ENCODE measurements at regions not wholly inside any gene's neighbourhood (a gene's known extent, or its start where the extent isn't known, plus 50 kb on each side); places are given as distances from the start of the nearest gene placed in this dataset.
A peak's percentile ranks its signal among the peaks of the same experiment; 100 is the strongest.

DNA sequence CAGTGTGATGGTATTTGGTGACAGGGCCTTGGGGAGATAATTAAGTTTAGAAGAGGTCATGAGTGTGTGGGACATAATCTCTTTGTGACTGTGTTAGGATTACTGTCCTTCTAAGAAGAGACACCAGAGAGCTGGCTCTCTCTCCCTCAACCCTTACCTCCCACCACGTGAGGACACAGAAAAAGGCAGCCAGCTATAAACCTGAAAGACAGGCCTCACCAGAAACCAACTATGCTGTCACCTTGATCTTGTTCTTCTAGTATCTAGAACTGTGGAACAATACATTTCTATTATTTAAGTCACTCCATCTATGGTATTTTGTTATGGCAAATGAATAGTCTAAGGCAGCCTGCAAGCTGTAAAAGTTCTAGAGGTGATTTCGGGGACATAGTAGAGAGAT, 203.7 kb downstream of the OTOR start:
- DNase-seq = no peak

DNA sequence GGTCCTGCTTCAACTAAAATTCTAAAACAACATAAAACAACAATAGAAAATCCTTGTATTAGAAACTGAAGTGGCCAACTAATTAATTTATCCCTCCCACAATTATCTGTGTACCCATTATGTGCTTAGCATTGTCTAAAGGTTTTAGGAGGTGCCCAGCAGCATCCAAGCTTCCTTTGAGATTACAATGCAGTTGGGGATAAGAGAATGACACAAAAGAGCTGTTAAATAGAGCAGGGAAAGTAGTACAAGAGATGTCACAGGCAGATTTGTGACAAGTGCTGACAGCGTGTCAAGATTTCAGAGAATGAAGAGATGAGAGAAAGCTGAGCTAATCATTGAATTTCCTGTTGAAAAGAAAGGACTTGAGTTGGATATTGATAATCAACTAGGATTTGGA, 204.8 kb downstream of the OTOR start:
- no peak for DNase-seq

DNA sequence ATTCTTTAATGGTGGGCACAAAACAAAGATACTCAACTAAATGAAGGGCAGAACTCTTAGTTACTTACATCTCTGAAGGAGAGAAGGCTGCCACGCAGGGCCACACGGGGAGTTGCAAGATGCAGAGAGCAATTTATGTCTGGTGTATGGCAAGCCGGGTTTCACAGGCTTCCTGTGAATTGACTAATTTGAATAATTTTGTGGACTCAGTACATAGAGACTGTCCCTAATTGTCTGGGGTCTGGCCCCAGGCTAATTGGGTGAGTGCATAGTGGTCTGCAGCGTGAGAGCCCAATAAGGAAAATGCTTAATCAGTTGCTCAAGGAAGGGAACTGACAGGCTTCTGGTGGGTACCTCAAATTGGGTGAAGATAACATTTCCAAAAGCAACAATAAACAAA, 205.7 kb downstream of the OTOR start:
- DNase-seq = no peak

DNA sequence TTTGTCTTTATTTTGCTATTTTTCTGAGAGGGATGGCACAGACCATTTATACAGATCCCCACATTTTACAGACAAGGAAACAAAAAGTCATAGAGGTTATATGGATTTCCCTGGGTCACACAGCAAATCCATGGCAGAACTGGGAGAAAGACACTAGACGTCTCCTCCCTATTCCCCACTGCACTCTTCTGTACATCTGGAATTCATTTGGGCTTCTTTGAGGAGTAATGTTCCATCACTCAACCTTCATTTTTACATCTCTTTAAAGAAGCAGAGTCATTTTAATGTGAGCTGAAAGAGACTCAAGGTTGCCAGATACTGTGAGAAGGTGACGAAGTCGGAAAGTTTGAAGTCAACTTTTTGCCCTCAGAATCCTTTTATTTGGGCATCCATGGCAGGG, 207.3 kb downstream of the OTOR start:
- DNase-seq = no peak

DNA sequence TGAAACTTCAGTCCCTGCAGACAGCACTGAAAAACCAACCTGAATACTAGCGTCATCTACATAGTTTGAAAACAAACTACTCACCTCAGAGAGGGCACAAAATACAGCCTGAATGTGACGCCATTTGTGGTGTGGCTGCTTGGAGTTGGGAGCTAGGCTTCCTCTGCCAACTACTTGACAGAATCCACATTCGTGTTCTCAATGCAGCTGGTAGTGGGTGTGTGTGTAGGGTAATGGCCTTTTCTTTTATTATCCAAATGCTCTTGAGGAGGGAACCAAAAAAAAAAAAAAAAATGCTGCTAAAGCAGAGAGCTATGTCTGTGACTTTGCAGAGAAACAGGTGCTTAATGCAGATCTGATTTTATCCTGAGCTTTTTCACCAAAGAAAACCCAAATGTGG, 207.8 kb downstream of the OTOR start:
- no peak for DNase-seq

DNA sequence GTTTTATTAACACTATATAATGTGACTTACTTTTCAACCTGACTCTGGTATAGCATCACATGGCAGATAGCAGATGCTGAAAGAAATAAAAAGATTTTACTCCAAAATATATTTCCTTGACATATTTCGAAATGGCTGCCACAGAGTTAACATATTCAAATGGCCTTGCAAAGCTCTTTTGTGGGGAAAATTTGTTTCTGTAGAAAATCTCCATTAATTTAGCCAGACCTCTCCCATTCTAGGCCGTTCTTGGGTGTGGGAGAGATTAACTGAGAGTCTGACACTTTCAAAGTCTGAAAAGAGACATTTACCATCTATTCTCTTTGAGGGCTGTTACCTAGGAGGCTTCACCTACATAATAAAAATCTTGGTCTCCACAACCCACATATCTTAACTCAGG, 217.2 kb downstream of the OTOR start:
- no peak for DNase-seq

DNA sequence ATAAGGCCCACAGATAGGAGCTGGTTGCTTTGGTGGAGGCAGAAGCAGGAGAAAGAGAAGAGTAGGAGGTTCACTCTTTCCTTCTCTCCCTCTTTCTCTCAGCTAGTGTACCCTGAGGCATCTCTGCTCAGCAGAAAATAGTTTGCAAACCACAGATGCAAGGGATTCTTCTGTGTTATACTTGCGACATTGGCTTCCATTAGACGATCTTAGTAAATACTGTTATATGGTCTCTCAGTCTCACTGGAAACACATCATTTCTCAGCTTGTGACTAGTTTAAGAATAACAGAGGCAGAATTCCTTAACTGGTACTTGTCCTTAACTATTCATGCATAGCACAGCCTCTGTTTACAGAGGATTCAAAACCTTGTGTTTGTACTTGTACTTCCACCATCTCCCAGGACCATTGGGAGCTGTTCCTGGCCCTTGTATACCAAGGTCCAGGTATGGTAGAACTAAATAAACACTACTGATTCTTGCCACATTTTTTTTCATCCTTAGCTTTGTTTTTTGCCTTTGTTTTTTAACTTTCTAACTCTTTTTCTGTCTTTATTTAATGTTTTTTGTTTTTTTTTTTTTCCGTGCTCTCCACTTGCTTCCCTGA, 218.2 kb downstream of the OTOR start:
- DNase-seq = no peak

DNA sequence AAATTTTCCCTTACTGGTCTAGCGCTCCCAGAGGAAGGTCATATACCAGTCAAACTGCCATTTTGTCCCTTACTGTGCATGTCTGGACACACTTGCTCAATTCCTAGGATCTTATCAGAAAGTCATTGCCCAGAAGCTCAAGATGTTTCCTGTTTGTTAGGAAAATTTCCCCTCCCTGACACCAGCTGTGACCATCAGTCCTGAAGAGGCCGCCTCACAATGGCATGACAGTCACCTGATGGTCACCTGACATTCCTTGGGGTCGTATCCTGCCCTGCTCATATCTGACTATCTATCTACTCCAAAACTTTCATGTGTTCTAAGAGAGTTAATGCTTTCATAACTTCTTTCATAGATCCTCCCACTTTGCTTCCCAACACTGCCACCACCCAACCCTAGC, 219.9 kb downstream of the OTOR start:
- no peak for DNase-seq

DNA sequence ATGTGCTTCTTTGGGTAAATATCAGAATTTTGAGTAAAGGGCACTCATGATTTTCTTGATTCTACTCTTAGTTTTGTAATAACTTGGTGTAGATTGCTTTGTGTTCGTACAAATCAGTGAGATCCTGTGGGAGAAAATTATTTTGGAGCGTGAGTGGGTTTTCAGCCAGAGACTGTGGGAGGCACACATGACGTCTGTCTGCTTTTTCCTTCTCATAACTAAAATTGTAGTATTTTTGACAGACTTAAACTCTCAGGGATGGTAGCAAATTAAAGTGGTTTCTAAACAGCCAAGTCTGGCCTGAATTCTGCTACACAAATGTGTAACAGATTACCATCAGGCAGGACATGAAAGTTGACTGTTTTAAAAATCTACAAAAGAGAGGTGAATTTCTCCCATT, 222.6 kb downstream of the OTOR start:
- no peak for DNase-seq

DNA sequence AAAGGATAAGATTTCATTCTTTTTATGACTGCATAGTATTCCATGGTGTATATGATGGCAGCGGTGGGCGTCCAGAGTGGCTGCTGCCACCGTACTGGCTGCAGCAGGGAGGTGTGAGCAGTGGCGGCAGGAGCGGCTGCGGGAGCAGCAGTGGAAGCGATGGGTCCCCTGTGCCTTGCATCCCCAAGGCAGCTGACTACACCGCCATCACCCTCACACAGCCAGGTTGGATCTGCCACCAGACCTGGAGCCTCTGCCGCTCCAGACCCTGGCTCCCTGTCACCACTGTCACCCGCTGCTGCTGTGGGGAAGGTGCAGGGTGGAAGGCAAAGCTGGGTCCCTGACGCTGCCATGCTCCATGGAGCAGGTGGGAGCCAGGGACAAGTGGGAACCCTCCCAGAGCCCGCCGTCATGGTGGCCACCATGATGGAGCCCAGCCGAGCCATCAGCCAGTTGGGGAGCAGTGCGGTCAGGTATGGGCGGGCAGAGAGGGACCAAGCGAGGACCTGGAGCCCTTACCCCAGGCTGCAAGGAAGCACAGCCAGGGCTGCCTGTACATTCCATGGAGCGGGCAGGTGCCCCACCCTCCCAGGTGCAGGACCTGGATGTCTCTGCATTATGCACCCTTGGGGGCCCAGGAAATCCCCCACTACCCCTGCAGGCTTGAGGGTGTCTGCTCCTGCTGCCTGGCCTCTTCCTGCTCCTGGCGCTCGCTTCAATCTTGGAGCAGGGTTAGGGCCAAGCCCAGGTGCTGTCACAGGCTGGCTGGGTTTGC, 226.1 kb downstream of the OTOR start:
- DNase-seq = no peak

DNA sequence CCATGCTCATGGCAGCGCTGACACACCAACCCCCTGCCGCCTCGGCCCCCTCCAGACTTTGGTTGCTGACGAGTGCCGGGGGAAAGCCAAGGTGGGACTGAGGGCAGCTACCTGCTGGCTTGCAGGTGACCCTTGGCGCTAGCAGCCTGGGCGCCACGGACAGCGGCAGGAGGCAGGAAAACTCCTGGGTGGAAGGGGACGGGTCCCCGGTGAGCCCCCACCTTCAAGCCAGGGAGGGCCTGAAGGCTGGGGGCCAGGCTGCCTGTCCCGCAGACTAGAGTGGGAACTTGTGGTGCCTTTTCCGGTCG, 226.7 kb downstream of the OTOR start:
- no peak for DNase-seq

DNA sequence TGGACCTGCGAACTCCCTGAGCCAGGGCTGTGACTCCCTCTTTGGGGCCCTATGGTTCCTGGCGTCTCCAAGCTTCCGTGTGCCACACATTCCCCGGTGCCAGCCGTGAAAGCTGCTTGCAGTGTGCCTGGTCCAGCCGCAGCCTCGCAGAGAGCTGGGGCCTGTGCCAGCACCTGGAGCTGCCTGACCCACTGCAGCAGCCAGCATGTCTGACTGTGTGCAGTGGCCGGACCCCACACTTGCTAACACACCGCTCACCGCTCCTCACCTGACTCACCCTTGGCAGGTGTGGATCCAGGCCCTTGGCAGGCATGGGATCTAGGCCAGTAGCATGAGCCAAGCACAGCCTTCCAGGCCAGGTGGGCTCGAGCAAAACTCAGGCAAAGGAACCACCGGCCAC, 227.5 kb downstream of the OTOR start:
- DNase-seq = no peak

DNA sequence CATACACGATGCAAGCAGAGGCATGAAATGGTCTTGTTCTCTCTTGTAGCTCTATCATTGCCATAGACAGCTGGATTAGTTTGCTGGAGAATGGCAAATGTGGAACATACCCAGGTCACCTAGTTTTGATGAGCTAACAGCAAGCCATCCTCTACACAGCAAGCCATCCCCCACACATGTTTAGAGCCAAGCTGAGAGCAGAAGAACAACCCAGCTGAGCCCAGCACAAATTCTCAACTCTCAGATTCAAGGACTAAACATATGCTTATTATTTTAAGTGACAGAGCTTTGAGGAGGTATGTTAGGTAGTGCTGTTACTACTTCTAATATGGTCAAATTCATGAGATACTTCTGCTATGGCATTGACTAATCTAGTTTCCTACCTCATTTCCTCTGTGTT, 230.3 kb downstream of the OTOR start:
- DNase-seq = no peak

DNA sequence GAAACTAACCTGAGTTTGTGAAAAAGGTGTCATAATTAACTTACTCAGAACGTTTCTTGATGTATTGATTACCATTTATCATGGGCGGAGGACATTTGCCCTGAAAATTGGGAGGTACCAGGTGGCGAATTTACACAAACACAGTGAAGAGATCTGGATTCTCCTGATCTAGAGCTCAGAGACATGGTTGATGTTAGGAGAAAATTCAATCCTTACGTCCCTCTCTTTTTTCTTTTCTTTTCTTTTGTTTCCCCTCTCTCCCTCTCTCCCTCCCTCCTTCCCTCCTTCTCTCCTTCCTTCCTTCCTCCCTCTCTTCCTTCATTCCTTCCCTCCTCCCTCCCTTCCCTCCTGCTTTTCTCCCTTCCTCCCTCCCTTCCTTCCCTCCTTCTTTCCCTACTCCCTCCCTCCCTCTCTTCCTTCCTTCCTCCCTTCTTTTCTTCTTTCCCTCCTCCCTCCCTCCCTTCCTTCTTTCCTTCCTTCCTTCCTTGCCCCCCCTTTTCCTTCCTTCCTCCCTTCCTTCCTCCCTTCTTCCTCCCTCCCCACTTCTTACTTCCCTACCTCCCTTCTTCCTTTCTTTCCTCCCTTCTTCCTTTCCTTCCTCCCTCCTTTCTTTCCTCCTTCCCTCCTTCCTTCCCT, 234.1 kb downstream of the OTOR start:
- DNase-seq = no peak

DNA sequence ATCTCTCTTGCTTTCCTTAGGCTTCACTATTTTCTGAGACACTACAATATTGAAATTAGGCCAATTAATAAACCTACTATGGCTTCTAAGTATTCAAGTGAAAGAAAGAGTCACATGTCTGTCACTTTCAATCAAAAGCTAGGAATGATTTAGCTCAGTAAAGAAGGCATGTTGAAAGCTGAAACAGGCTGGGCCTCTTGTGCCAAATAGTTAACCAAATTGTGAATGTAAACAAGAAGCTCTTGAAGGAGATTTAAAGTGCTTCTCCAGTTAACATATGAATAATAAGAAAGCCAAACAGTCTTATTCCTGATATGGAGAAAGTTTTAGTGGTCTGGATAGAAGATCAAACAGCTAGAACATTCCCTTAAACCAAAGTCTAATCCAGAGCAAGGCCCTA, 236.3 kb downstream of the OTOR start:
- DNase-seq = no peak

DNA sequence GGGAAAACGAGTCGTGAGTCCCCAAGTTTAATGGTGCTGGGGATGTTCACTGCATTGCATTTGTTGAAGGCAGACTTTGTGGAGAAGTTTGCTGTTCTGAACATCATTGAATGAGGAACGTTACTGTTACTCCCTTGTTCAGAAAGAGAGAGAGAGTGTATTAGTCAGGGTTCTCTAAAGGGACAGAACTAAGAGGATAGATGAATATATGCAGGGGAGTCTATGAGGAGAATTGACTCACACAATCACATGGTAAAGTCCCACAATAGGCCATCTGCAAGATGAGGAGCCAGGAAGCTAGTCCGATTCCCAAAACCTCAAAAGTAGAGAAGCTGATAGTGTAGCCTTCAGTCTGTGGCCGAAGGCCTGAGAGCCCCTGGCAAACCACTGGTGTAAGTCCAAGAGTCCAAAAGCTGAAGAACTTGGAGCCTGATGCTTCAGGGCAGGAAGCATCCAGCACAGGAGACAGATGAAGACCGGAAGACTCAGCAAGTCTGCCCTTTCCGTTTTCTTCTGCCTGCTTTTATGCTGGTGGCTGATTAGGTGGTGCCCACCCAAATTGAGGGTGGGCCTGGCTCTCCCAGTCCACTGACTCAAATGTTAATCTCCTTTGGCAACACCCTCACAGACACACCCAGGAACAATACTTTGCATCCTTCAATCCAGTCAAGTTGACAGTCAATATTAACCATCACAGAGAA, 223.5 kb upstream of the PCSK2 start:
- no peak for DNase-seq

DNA sequence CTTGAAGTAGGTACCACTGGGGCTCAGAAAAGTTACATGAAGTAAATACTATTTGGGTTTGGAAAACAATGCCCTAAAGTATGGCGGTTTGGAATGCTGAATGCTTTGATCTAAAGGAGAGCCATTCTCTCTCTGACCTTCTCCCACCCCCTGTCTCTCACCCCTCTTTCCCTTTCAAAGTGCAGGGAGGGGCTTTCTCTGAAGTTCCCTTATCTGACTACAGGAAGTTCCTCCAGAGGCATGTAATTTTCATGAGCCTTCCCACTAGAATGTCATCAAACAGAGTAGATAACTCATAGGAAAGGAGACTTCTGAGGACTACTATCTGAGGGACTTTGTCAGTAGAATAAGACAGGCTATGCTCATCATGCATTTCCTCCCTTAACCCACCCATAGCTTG, 216.7 kb upstream of the PCSK2 start:
- no peak for DNase-seq

DNA sequence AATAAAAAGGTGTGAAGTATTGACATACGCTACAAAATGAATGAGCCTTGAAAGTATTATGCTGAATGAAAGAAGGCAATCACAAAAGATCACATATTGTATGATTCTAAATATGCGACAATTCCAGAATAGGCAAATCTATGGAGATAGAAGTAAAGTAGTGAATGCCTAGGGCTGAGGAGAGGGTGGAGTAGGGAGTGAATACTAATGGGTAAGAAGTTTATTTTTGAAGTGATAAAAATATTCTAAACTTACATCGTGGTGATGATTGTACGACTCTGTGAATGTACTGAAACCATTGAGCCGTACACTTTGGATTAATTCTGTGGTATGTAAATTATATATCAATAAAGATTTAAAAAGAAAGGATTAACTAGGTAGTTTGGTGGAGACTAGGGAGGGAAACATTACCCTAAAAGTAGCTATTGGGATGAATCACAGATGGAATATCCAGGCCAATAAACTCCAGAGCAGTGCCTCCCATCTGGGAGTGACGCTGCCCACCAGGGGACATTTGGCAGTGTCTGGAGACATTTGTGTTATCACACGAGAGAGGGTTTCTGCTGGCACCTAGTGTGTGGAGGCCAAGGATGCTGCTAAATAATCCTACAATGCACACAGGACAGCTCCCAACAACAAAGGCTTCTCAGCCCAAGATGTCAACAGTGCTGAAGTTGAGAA, 214.2 kb upstream of the PCSK2 start:
- no peak for DNase-seq

DNA sequence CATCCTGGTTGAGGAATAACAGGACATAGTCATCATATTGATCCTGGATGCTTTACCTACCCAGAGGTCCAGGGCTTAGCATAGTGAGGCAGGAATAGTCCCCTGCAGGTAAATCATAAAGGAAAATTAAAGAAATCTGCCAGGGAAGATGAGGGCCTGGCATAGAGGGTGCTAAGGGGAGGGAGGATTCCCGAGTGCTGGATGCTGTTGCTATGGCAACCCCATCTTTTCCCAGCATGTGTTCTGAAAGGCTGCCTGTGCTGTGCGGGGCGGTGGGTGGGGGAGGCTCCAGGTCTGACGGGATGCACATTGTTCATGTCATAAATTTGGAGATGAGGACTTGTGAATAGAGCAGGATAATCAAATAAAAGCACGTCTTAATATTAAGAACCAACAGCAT, 212.6 kb upstream of the PCSK2 start:
- DNase-seq = peak; percentile 31

DNA sequence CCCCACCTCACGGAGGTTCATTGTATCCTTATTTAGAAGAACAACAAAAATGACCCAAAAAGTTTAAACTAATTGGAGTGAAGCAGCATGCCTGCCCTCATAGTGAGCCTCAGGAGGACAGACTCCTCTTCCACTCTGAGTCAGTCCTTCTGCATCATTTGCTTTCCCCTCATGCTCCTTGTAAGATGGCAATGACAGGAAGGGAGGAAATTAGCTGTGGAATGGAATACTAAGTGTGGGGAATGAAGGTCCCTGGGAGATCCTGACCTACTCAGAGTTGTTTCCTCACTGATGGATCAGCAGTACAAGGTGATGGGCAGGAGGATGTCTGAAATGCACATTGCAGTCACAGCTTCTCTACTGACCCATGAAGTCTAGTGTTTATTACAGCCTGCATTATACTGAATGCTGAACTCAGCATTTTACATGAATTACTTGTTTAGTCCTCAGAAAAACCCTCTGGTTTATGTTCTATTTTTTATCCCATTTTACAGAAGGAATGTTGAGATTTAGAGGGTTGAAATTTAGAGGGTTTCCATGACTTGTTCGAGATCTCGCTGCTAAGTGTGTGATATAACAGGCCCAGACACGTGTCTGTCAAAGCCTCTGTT, 212.0 kb upstream of the PCSK2 start:
- DNase-seq = no peak

DNA sequence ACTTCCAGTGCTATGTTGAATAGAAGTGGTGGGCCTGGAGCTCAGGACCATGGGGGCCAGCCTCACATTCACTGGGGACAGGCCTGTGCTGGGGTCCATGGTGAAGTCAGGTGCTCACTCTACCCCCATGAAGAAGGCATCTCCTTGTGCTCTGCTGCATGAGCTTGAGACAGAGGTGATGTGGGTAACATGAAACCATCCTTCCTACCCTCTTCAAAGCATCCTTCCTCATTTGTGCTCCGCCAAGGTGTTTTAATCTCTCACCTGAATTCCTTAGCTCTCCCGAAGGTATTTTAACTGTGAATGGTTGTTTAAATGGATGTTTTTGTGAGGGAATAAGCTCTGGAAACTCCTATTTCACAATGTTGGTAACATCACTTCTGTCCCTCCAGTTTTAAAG, 209.6 kb upstream of the PCSK2 start:
- DNase-seq = no peak

DNA sequence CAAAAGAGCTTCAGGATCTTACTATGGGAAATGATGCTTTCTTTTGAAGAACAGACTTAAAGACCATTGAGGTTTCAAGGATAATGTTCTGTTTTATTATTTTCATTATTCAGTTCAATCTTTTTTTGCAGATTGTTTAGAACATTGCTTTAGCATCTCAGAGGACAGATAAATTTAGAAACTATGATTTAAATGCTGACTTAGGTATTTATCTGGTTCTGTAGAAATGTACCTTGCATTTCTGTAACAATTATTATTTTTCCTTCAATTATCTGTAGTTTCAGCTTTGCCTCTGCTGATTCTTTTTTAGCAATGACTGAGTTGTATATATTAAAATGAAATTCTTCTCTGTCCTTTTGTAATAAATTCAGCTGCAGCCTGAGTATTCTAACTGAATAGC, 205.4 kb upstream of the PCSK2 start:
- DNase-seq = no peak

DNA sequence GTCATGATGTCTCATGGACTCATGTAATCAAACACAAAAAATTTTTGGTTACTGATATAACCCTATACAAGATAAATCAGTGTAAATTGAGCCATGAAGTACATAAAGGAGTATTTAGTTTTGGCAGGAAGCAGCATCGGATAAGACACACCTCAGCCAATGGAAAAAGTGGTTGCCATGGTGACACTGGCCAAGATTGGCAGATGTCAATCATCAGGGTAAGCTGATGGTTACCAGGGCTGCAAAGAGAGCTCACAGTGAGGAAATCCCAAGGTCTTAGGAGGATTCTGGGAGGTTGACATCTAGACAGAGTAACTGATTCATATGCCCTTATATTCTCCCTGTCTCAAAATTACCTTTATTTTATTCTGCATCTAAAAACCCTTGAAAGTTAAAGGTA, 203.8 kb upstream of the PCSK2 start:
- DNase-seq = no peak

Measured in NCI-H1105 (cell line).